RWPE1 (cell line): ENCODE measurements at regions not wholly inside any gene's neighbourhood (a gene's known extent, or its start where the extent isn't known, plus 50 kb on each side); places are given as distances from the start of the nearest gene placed in this dataset.

ENCODE experiments used
- CTCF ChIA-PET: fragments of 350-600 bp; sonication (Branson Sonifier 250); formaldehyde crosslinking; extraction: SDS; loops from one replicate; lab custom pipeline; 2021; lab: Yijun Ruan, JAX
- POLR2A ChIA-PET: fragments of 400-600 bp; formaldehyde crosslinking; extraction: SDS; loops from one replicate; lab custom pipeline; 2020; ENCODE audit warnings: antibody characterized with exemption; ENCODE audit not compliant: low non-redundant PET; lab: Yijun Ruan, JAX
- DNase-seq: peaks from one replicate; pipeline ENCODE4 v3.0.0; 2012; ENCODE audit warnings: low spot score
- H3K27ac ChIP-seq: fragments of 450-650 bp; 2 replicates; pipeline ENCODE4 v1.5.1; 2017
- TF ChIP-seq, protein P1 (sequence below): fragments of 450-650 bp; conservative IDR thresholded peaks from 2 replicates; pipeline ENCODE4 v1.5.1; 2017; ENCODE audit warnings: low read depth, mild to moderate bottlenecking

DNA sequence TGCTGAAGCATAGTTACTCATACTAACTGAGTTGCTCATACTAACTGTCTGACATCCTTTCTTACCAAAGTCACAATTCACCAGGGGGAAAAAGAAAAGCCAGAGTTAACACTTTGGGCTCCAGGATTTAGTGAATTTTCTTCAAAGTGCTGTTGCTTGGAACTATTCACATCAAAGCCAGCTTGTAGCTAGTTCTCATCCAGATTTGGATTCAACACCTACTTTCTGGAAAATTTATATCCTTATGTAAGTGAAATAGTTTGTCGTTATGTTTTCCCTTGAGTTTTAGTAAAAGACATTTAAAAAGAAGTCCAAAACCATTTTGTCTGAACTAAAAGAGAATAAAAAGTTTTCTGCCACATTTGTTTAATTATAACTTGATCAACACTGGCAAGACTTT is 264.6 kb downstream of the BRINP2 start:
- TF ChIP-seq, protein P1, sequence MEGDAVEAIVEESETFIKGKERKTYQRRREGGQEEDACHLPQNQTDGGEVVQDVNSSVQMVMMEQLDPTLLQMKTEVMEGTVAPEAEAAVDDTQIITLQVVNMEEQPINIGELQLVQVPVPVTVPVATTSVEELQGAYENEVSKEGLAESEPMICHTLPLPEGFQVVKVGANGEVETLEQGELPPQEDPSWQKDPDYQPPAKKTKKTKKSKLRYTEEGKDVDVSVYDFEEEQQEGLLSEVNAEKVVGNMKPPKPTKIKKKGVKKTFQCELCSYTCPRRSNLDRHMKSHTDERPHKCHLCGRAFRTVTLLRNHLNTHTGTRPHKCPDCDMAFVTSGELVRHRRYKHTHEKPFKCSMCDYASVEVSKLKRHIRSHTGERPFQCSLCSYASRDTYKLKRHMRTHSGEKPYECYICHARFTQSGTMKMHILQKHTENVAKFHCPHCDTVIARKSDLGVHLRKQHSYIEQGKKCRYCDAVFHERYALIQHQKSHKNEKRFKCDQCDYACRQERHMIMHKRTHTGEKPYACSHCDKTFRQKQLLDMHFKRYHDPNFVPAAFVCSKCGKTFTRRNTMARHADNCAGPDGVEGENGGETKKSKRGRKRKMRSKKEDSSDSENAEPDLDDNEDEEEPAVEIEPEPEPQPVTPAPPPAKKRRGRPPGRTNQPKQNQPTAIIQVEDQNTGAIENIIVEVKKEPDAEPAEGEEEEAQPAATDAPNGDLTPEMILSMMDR = no peak
- ChIA-PET POLR2A (no interaction called here), CTCF (no interaction called here)
- no peak overlapping the region for H3K27ac ChIP-seq
- no peak for DNase-seq

DNA sequence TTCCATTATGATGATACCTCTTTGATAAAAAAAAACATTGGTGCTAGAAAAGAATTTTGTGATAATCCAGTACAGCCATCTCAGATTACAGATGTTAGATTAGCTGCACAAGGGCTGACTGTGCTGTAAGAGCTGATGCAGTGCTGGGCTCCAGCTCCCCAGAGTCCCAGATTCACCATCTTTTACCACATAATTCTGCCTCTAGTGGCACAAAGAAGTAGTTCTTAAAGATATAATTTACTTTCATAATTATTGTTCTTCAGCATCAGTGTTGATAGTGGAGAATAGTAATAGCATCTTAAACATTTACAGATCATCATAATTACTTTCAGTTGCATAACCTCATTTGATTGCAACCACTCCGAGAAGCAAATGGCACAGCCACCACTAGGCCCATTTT is 262.1 kb downstream of the BRINP2 start:
- H3K27ac ChIP-seq = no peak overlapping the region
- CTCF ChIA-PET = interaction anchor here (0.8 kb wide), 1 partner anchor 348 kb away, joined by 3 read pairs; no protein-coding TSS in a partner anchor
- TF ChIP-seq, protein P1 = no peak
- POLR2A ChIA-PET = no interaction called here
- DNase-seq = no peak

DNA sequence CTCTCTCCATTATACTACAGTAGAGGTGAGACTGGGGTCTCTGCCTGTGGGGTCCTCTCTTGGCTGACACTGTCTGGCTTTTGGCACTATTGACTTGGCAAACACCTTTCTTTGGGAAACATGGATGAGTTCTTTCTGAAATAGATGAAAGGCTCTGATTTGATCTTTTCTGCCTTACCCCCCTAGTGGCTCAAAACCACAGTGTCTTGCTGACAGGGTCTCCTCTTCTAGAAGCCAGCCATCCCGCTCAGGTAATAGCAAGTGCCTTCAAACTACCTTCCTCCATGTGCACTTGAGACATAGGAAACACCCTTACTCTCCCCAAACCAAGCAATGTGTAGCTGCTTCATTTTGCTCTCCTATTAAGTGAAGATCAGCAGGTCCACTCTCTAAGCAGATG is 260.4 kb downstream of the BRINP2 start:
- no peak for DNase-seq
- TF ChIP-seq, protein P1 = no peak
- ChIA-PET CTCF (no interaction called here), POLR2A (no interaction called here)
- no peak overlapping the region for H3K27ac ChIP-seq

DNA sequence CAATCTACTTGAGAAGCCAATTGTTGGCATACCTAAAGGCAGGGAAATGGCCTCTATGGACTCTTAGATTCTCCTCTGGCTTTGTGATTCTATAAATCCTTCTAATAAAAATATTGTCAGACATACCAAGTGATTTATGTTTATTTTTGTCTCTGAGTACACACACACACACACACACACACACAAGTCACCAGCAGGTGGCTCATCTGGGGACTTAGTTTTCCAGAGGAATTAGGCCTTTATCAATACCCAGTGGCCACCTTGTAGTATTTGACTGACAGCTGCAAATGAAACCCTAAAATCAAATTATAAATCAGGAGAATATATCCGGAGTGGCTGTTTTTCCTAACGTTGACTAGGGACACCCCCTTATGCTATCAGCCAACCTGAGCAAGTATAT is 258.5 kb downstream of the BRINP2 start:
- POLR2A ChIA-PET = no interaction called here
- CTCF ChIA-PET = no interaction called here

DNA sequence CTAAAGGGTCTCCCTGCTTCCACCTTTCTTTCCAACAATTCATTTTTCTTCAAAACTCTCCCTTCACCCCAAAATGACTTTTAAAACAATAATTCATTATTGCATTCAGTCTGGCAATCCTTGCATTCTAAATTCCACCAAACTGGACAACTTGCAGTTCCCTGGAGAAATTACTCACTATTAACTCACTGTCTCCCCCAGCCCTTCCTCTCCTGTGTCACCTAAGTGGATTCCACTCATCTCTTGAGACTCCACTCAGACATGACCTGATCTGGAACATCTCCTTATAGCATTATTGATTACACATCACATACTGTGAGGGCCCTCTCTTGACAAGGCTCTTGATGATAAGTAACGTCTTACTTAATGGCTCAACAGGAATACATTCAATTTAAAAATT is 257.1 kb downstream of the BRINP2 start:
- no peak for DNase-seq
- POLR2A ChIA-PET = no interaction called here
- no peak overlapping the region for H3K27ac ChIP-seq
- TF ChIP-seq, protein P1 = no peak
- CTCF ChIA-PET = no interaction called here

More for the DNA sequence above, 258.5 kb downstream of the BRINP2 start:
- no peak overlapping the region for H3K27ac ChIP-seq
- TF ChIP-seq, protein P1 = no peak
- DNase-seq = no peak

DNA sequence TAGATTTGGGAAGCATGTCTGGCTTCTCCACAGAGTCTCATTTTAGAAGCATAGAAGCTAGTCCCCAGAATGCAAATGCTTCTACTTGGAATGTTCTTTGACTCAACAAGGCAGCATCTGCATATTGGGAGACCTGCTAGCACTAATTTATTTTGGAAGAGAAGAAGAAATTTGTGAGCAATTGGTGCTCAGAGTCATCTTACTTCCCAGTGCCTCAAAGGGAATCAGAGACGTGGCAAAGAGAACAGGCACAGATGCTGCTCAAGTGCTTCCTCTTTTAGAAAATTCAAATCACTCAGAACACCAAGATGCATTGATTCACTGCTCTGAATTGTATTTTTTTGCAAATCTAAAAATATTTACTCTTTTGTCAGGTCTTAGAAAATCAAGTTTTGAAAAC is 255.7 kb downstream of the BRINP2 start:
- ChIA-PET POLR2A (no interaction called here), CTCF (no interaction called here)
- no peak for DNase-seq
- no peak overlapping the region for H3K27ac ChIP-seq
- TF ChIP-seq, protein P1 = no peak
